ENCODE measurements at regions not wholly inside any gene's neighbourhood (a gene's known extent, or its start where the extent isn't known, plus 50 kb on each side); places are given as distances from the start of the nearest gene placed in this dataset.
A peak's percentile ranks its signal among the peaks of the same experiment; 100 is the strongest.

- TF ChIP-seq CTCF (IDR thresholded peaks at IDR 0.05; ENCODE audit: low read depth, low read length) = no peak
- no peak overlapping the region for H3K27ac ChIP-seq (ENCODE audit: low read depth, low read length)
- H3K4me3 ChIP-seq (ENCODE audit: low read depth, low read length) = no peak overlapping the region
- DNase-seq (ENCODE audit: low read depth, low spot score) = no peak
- no peaks in the 10 kb centered on the region for H3K27me3 ChIP-seq (ENCODE audit: control insufficient read depth, insufficient read depth, low read length)
- POLR2A ChIA-PET = interaction anchor here (1.4 kb wide), 1 partner anchor 25 kb away, joined by 4 read pairs; no protein-coding TSS in a partner anchor
- CTCF ChIA-PET = no interaction called here
- H3K9me3 ChIP-seq (ENCODE audit: control insufficient read depth, insufficient read depth, low read length) = peaks cover 2% of the 10 kb centered on the region; the same call in 1 of the 2 replicates
Observed at GRCh38 chr5:173497685-173498084, 118.8 kb downstream of the BOD1 start.

GRCh38 chr5:173496883-173497255, 119.6 kb downstream of the BOD1 start:
- Histone ChIP-seq H3K27me3 (ENCODE audit: control insufficient read depth, insufficient read depth, low read length) (no peaks in the 10 kb centered on the region), H3K9me3 (ENCODE audit: control insufficient read depth, insufficient read depth, low read length) (peaks cover 2% of the 10 kb centered on the region; the same call in 1 of the 2 replicates), H3K27ac (ENCODE audit: low read depth, low read length) (no peak overlapping the region), H3K4me3 (ENCODE audit: low read depth, low read length) (no peak overlapping the region)
- no peak for TF ChIP-seq CTCF (IDR thresholded peaks at IDR 0.05; ENCODE audit: low read depth, low read length)
- ChIA-PET POLR2A (no interaction called here), CTCF (no interaction called here)
- DNase-seq (ENCODE audit: low read depth, low spot score) = no peak

DNA sequence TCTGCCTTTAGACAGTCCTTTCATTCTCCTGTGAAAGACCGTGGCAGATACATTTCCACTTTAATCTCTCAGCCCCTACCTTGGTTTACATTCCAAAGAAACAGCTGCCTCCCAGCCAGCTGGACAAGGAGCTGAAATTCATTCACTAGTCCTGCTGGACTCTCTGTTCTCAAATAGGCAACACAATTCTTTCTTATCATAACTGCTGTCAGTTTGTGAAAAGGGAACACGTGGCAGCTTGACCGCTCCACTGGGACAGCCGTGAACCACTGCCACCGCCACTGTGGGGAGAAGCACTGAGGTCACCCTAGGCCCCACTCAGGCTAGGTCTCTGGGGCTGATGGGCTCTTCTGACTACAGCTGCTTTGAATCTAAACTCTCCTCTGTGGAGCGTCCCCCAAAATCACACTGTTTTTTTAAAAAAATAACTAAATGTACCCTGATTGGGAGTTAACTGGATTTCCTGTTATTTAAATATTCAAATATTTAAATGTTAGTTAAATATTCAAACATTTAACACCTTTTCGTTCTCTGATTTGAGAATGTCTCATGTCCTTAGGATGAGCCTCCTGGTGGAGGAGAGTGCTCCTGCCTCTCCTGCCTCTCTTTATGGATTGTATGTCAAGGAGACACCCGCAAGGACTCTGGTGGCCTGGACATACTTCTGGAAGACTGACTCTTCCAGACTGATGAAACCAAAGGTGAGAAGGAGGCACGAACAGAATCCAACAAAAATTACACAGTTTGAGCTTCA, 120.1 kb downstream of the BOD1 start:
- no peak for DNase-seq (ENCODE audit: low read depth, low spot score)
- no peak overlapping the region for H3K4me3 ChIP-seq (ENCODE audit: low read depth, low read length)
- peak; percentile 32 for TF ChIP-seq CTCF (IDR thresholded peaks at IDR 0.05; ENCODE audit: low read depth, low read length)

GRCh38 chr5:173495225-173495904, 121.1 kb downstream of the BOD1 start:
- CTCF ChIA-PET = no interaction called here
- no peak overlapping the region for H3K27ac ChIP-seq (ENCODE audit: low read depth, low read length)
- TF ChIP-seq CTCF (IDR thresholded peaks at IDR 0.05; ENCODE audit: low read depth, low read length) = no peak

More for the DNA sequence above, 120.1 kb downstream of the BOD1 start:
- ChIA-PET CTCF (no interaction called here), POLR2A (interaction anchor here (1.0 kb wide), 1 partner anchor 41 kb away, joined by 4 read pairs; no protein-coding TSS in a partner anchor)
- peak overlapping the region; percentile 63 for H3K27ac ChIP-seq (ENCODE audit: low read depth, low read length)
- H3K9me3 ChIP-seq (ENCODE audit: control insufficient read depth, insufficient read depth, low read length) = peaks cover 2% of the 10 kb centered on the region; the same call in 1 of the 2 replicates
- H3K27me3 ChIP-seq (ENCODE audit: control insufficient read depth, insufficient read depth, low read length) = no peaks in the 10 kb centered on the region

GRCh38 chr5:173494446-173494845, 122.0 kb downstream of the BOD1 start:
- CTCF ChIA-PET = no interaction called here
- POLR2A ChIA-PET = no interaction called here
- H3K27ac ChIP-seq (ENCODE audit: low read depth, low read length) = no peak overlapping the region

More at GRCh38 chr5:173495225-173495904, 121.1 kb downstream of the BOD1 start:
- H3K9me3 ChIP-seq (ENCODE audit: control insufficient read depth, insufficient read depth, low read length) = peaks cover 2% of the 10 kb centered on the region; the same call in 1 of the 2 replicates
- no peak for DNase-seq (ENCODE audit: low read depth, low spot score)
- no peaks in the 10 kb centered on the region for H3K27me3 ChIP-seq (ENCODE audit: control insufficient read depth, insufficient read depth, low read length)
- no peak overlapping the region for H3K4me3 ChIP-seq (ENCODE audit: low read depth, low read length)
- POLR2A ChIA-PET = interaction anchor here (1.0 kb wide), 1 partner anchor 40 kb away, joined by 4 read pairs; no protein-coding TSS in a partner anchor

More at GRCh38 chr5:173494446-173494845, 122.0 kb downstream of the BOD1 start:
- no peaks in the 10 kb centered on the region for H3K27me3 ChIP-seq (ENCODE audit: control insufficient read depth, insufficient read depth, low read length)
- DNase-seq (ENCODE audit: low read depth, low spot score) = no peak
- H3K9me3 ChIP-seq (ENCODE audit: control insufficient read depth, insufficient read depth, low read length) = peaks cover 2% of the 10 kb centered on the region; the same call in 1 of the 2 replicates
- no peak for TF ChIP-seq CTCF (IDR thresholded peaks at IDR 0.05; ENCODE audit: low read depth, low read length)
- H3K4me3 ChIP-seq (ENCODE audit: low read depth, low read length) = no peak overlapping the region
